ENCODE measurements at regions not wholly inside any gene's neighbourhood (a gene's known extent, or its start where the extent isn't known, plus 50 kb on each side); places are given as distances from the start of the nearest gene placed in this dataset.

DNA sequence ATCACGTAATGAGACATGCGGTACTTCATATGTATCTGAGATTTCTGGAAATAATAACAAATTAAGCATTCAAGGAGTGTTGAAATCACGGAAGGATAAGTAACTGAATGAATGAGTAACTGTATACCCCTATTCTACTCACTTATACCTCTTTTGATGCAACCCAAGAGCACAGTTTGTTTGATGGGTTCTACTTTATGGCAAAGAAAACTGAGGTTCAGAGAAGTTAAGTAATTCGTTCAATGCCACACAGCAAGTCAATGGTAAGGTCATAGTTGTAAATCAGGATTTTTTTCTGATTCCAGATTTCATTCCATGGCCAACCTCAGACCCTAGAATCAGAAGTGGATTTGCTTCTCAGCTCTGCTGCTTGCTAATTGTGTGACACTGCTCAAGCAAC, 544.5 kb upstream of the TBX3 start:
- Histone ChIP-seq H3K27ac (no peak overlapping the region), H3K27me3 (no peaks in the 10 kb centered on the region), H3K4me1 (ENCODE audit: low read depth) (peaks cover 42% of the 10 kb centered on the region), H3K4me3 (no peak overlapping the region), H3K36me3 (no peaks in the 10 kb centered on the region), H3K9me3 (ENCODE audit: low read depth) (no peaks in the 10 kb centered on the region)
- no peak for TF ChIP-seq CTCF (IDR thresholded peaks at IDR 0.05; ENCODE audit: low read depth, low read length)
- DNase-seq (ENCODE audit: low read depth in 1 of 2, low spot score in 1 of 2), result no peak

- Histone ChIP-seq H3K9me3 (ENCODE audit: low read depth) (no peaks in the 10 kb centered on the region), H3K36me3 (no peaks in the 10 kb centered on the region), H3K4me1 (ENCODE audit: low read depth) (peaks cover 39% of the 10 kb centered on the region), H3K4me3 (no peak overlapping the region), H3K27me3 (no peaks in the 10 kb centered on the region), H3K27ac (peak overlapping the region; percentile 23)
- TF ChIP-seq CTCF (IDR thresholded peaks at IDR 0.05; ENCODE audit: low read depth, low read length), result no peak
- DNase-seq (ENCODE audit: low read depth in 1 of 2, low spot score in 1 of 2), result peak; percentile 36 to 60
Measured at GRCh38 chr12:115227137-115227615, 543.2 kb upstream of the TBX3 start.

DNA sequence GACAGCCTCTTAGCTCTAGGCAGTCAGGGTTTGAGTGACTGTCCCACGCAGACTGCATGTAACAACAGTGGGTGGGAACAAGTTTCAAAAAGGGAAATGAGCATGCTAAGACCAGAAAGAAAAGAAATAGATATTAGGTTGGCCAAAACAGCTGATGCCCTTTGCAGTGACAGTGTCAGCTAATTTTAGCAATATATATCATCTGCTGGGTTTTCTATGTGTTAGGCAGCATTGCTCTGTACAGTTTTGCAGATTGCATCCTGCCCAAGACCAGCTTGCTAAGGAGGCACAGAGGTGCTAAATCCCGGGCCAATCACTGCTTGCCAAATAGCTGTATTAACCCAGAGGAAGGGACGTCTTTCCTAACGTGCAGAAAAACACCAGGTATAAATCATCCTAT, 541.9 kb upstream of the TBX3 start:
- no peak for DNase-seq (ENCODE audit: low read depth in 1 of 2, low spot score in 1 of 2)
- Histone ChIP-seq H3K27me3 (no peaks in the 10 kb centered on the region), H3K27ac (no peak overlapping the region), H3K4me3 (no peak overlapping the region), H3K9me3 (ENCODE audit: low read depth) (no peaks in the 10 kb centered on the region), H3K4me1 (ENCODE audit: low read depth) (peaks cover 37% of the 10 kb centered on the region), H3K36me3 (no peaks in the 10 kb centered on the region)
- no peak for TF ChIP-seq CTCF (IDR thresholded peaks at IDR 0.05; ENCODE audit: low read depth, low read length)

DNA sequence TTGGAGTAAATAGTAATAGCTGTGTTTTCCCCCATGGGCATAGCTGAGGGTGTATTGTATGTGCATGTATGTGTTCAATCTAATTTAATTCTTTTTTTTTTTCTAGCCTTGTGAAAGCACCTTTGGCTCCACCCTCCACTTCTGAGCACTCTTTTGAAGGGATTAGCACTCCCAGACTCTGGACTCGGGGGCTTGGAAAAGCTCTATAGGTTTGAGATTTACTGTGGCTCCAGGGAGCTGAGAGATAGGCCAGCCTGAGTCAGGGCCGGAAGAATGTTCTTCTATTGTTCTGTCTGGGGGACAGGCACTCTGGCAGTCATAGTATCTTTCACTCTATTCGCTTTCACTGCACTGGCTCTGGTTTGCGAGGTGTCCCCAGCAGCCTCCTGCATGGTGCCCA, 540.0 kb upstream of the TBX3 start:
- peaks cover 28% of the 10 kb centered on the region for H3K4me1 ChIP-seq (ENCODE audit: low read depth)
- H3K9me3 ChIP-seq (ENCODE audit: low read depth), result no peaks in the 10 kb centered on the region
- no peaks in the 10 kb centered on the region for H3K36me3 ChIP-seq
- no peaks in the 10 kb centered on the region for H3K27me3 ChIP-seq
- DNase-seq (ENCODE audit: low read depth in 1 of 2, low spot score in 1 of 2), result peak; percentile 36 to 47
- H3K27ac ChIP-seq, result peak overlapping the region; percentile 43
- H3K4me3 ChIP-seq, result no peak overlapping the region
- TF ChIP-seq CTCF (IDR thresholded peaks at IDR 0.05; ENCODE audit: low read depth, low read length), result no peak

DNA sequence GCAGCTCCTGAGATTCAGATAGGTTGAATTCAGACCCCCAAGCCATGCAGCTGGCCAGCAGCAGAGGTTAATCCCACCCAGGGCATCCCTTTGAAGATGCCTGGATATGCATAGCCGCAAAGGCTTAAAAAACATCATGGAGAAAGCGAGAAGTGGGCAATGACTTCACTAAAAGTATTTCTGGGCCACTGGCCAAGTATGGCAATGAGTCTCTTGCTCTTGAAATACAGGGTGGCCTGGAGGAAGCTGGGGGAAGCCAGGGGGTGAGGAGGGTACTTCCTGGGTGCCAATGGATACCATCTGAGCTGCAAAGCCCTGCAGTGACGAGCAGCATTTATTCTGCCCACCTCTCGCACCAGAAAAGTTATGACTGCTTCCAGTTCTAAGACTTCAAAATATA, 539.3 kb upstream of the TBX3 start:
- peak in 1 of 2 donors; percentile 76 for DNase-seq (ENCODE audit: low read depth in 1 of 2, low spot score in 1 of 2)
- Histone ChIP-seq H3K9me3 (ENCODE audit: low read depth) (no peaks in the 10 kb centered on the region), H3K27me3 (no peaks in the 10 kb centered on the region), H3K27ac (no peak overlapping the region), H3K36me3 (no peaks in the 10 kb centered on the region), H3K4me1 (ENCODE audit: low read depth) (peaks cover 28% of the 10 kb centered on the region), H3K4me3 (no peak overlapping the region)
- TF ChIP-seq CTCF (IDR thresholded peaks at IDR 0.05; ENCODE audit: low read depth, low read length), result no peak

DNA sequence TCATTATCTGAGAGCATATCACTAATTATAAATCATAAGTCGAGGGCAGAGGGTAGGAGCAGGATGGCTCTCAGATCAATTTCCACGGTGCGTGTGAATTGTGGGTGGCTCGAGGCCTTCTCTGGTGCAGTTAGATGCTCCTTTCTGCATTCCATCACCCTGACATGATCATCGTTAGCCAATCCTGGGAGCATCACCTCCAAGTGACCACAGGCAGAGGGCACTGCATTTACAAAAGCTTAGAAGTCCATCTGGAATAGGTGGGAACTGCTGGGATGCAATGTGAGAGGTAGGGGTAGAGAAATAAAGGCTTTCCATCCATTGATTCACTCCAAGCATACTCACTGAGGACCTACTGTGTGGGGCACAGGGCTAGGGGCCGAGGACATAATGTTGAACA, 538.2 kb upstream of the TBX3 start:
- Histone ChIP-seq H3K27ac (no peak overlapping the region), H3K4me3 (no peak overlapping the region), H3K4me1 (ENCODE audit: low read depth) (peaks cover 20% of the 10 kb centered on the region), H3K27me3 (no peaks in the 10 kb centered on the region), H3K9me3 (ENCODE audit: low read depth) (no peaks in the 10 kb centered on the region), H3K36me3 (no peaks in the 10 kb centered on the region)
- no peak for TF ChIP-seq CTCF (IDR thresholded peaks at IDR 0.05; ENCODE audit: low read depth, low read length)
- DNase-seq (ENCODE audit: low read depth in 1 of 2, low spot score in 1 of 2), result no peak
